Memory B cell (primary cell): ENCODE measurements at regions not wholly inside any gene's neighbourhood (a gene's known extent, or its start where the extent isn't known, plus 50 kb on each side); places are given as distances from the start of the nearest gene placed in this dataset.
"Not testable (repeated sequence)": the region's sequence is repeated elsewhere in the genome, so short reads cannot be mapped to it uniquely, and the experiment has no call there.

Experiments
- ATAC-seq: fragments of 150-1000 bp; cut with Tn5 transposase; 2 replicates; pipeline ENCODE4 v1.10.0; 2021; ENCODE audit warnings: low read depth, mild to moderate bottlenecking, moderate library complexity
- DNase-seq, 2 donors: peaks; one replicate each; pipeline ENCODE4 v3.0.0; 2022; ENCODE audit warnings: low spot score in 2 of 2
- H3K27ac Mint-ChIP-seq: one replicate; pipeline ENCODE4 v1.8.0; 2022; ENCODE audit warnings: mild to moderate bottlenecking, moderate library complexity, mixed read lengths
- H3K27me3 Mint-ChIP-seq: one replicate; pipeline ENCODE4 v1.8.0; 2022; ENCODE audit warnings: mixed read lengths
- H3K36me3 Mint-ChIP-seq: one replicate; pipeline ENCODE4 v1.8.0; 2022; ENCODE audit warnings: mild to moderate bottlenecking, mixed read lengths
- H3K4me1 Mint-ChIP-seq: one replicate; pipeline ENCODE4 v1.8.0; 2022; ENCODE audit warnings: mixed read lengths
- H3K4me3 Mint-ChIP-seq: one replicate; pipeline ENCODE4 v1.8.0; 2022; ENCODE audit warnings: mild to moderate bottlenecking, moderate library complexity, mixed read lengths
- H3K9me3 Mint-ChIP-seq: one replicate; pipeline ENCODE4 v1.8.0; 2022; ENCODE audit warnings: mixed read lengths

DNA sequence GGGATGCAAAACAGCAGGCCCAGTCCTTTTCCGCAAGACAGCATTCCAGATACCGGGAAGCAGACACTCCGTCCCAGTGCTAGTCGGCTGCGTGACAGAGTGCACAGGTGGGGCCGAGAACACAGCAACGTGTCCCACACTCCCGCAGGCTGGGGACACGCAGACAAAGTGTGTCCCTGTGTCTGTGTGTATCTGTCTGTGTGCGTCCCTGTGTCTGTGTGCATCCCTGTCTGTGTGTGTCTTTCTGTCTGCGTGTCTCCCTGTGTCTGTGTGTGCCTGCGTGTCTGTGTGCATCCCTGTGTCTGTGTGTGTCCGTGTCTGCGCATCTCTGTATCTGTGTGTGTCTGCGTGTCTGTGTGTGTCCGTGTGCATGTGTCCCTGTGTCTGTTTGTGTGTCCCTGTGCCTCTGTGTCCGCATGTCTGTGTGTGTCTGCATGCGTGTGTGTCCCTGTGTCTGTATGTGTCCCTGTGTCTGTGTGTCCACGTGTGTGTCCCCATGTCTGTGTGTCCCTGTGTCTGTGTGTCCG is 137.0 kb downstream of the MRPL36 start:
- H3K4me3 Mint-ChIP-seq = no peak overlapping the region
- no peaks in the 10 kb centered on the region for H3K9me3 Mint-ChIP-seq
- DNase-seq (no peak), ATAC-seq (no peak)
- H3K27ac Mint-ChIP-seq = no peak overlapping the region
- peaks cover 2% of the 10 kb centered on the region for H3K36me3 Mint-ChIP-seq
- peaks cover 33% of the 10 kb centered on the region for H3K27me3 Mint-ChIP-seq
- peaks cover 9% of the 10 kb centered on the region for H3K4me1 Mint-ChIP-seq

- Mint-ChIP-seq H3K9me3 (no peaks in the 10 kb centered on the region), H3K4me1 (peaks cover 9% of the 10 kb centered on the region), H3K4me3 (no peak overlapping the region), H3K27ac (no peak overlapping the region), H3K27me3 (peaks cover 33% of the 10 kb centered on the region), H3K36me3 (peaks cover 2% of the 10 kb centered on the region)
- DNase-seq (no peak), ATAC-seq (no peak)
These were observed 137.6 kb downstream of the MRPL36 start for GRCh38 chr5:1661831-1662558.

DNA sequence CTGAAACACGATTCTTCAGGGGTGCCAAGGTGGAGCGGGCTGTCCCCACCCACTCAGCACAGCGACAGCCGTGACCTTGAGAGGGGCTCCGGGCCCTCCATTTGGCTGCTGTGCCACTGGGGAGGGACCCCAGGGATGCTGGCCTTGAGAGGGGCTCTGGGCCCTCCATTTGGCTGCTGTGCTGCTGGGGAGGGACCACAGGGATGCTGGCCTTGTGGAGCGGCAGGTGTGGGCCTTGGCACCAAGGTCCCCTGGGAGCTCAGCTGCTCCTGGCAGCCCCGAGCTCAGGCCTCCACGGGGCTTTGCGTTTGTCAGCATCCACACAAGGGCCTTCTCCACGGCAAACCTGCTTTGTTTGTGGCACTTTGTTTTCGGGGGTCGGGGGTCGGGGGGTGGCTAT is 137.6 kb upstream of the LPCAT1 start:
- Mint-ChIP-seq H3K36me3 (peaks cover 2% of the 10 kb centered on the region), H3K4me1 (peaks cover 5% of the 10 kb centered on the region), H3K27me3 (peaks cover 28% of the 10 kb centered on the region), H3K4me3 (no peak overlapping the region), H3K27ac (no peak overlapping the region), H3K9me3 (no peaks in the 10 kb centered on the region)
- no peak for ATAC-seq
- no peak for DNase-seq

GRCh38 chr5:1660511-1660910 is 136.8 kb upstream of the LPCAT1 start:
- Mint-ChIP-seq H3K27me3 (peaks cover 21% of the 10 kb centered on the region), H3K4me3 (no peak overlapping the region), H3K4me1 (no peaks in the 10 kb centered on the region), H3K36me3 (no peaks in the 10 kb centered on the region), H3K27ac (no peak overlapping the region), H3K9me3 (no peaks in the 10 kb centered on the region)
- ATAC-seq (no peak), DNase-seq (no peak)

GRCh38 chr5:1660001-1660400 is 136.2 kb upstream of the LPCAT1 start:
- Mint-ChIP-seq H3K9me3 (no peaks in the 10 kb centered on the region), H3K36me3 (no peaks in the 10 kb centered on the region), H3K4me1 (no peaks in the 10 kb centered on the region), H3K27ac (no peak overlapping the region), H3K27me3 (peaks cover 16% of the 10 kb centered on the region), H3K4me3 (no peak overlapping the region)
- DNase-seq (no peak), ATAC-seq (no peak)

DNA sequence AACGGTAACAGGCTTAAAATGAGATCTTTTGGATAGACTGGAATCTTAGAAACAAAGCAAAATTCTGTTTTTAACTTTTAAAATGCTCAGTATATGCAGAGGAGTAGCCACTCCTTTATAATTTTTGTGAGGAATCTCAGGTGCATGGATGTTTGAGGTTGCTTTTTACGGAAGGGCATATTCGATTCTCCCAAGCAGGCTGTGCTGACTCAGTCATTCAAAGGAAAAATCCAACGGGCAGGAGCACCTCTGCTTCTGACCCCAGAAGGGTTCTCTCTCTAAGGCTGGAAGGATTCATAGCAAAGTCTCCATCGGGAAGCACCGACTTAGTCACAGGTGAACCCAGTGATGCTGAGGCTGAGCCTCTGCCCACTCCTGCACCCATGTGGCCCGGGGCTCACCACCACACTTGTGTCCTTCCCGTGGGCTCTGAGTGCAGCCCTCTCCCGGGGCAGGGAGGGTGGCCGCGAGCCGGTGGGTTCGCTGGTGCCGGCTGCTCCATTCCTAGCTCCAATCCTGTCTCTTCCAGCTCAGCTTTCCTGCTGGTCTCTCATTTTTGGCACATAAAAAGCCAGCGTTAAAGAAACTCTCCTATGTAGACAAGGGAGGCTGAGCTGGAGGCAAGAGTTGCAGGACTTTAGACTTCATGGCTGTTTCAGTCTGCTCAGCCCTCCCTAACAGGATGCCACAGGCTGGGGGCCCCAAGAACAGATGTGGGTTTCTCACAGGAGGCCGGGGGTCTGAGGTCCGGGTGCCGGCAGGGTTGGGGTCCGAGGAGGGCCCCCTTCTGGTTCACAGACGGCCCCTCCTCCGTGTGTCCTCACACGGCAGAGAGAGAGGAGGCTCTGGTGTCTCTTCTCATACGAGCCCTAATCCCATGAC is 135.6 kb upstream of the LPCAT1 start:
- H3K9me3 Mint-ChIP-seq = no peaks in the 10 kb centered on the region
- no peaks in the 10 kb centered on the region for H3K36me3 Mint-ChIP-seq
- ATAC-seq = no peak
- H3K27ac Mint-ChIP-seq = no peak overlapping the region
- H3K4me3 Mint-ChIP-seq = no peak overlapping the region
- DNase-seq = no peak
- H3K27me3 Mint-ChIP-seq = peaks cover 14% of the 10 kb centered on the region
- H3K4me1 Mint-ChIP-seq = peaks cover 3% of the 10 kb centered on the region

DNA sequence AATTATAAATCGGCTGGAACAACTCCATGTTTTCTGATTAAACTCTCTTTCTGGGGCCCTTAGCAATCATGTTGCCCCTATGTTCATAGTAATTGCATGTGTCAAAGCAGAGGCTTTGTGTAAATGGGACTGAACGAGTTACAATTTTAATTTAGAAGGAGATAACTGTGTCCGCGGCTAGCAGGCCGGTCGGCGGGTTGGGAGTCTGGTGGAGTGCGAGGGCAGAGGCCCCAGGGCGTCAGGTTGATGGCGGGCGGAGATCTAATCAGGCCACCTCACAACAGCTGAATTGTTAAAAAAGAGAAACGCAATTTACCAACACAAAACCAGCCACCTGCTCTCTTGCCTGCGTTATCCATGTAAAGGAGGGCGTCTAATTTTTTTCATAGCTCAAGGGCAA is 134.9 kb upstream of the LPCAT1 start:
- no peaks in the 10 kb centered on the region for H3K36me3 Mint-ChIP-seq
- no peak overlapping the region for H3K4me3 Mint-ChIP-seq
- no peak overlapping the region for H3K27ac Mint-ChIP-seq
- DNase-seq = no peak
- ATAC-seq = no peak
- H3K9me3 Mint-ChIP-seq = no peaks in the 10 kb centered on the region
- peaks cover 14% of the 10 kb centered on the region for H3K27me3 Mint-ChIP-seq
- H3K4me1 Mint-ChIP-seq = peaks cover 3% of the 10 kb centered on the region

GRCh38 chr5:1657161-1657741 is 133.5 kb upstream of the LPCAT1 start:
- Mint-ChIP-seq H3K4me3 (no peak overlapping the region), H3K27me3 (peaks cover 9% of the 10 kb centered on the region), H3K4me1 (peaks cover 11% of the 10 kb centered on the region), H3K36me3 (no peaks in the 10 kb centered on the region), H3K9me3 (no peaks in the 10 kb centered on the region), H3K27ac (no peak overlapping the region)
- ATAC-seq = no peak
- DNase-seq = no peak

DNA sequence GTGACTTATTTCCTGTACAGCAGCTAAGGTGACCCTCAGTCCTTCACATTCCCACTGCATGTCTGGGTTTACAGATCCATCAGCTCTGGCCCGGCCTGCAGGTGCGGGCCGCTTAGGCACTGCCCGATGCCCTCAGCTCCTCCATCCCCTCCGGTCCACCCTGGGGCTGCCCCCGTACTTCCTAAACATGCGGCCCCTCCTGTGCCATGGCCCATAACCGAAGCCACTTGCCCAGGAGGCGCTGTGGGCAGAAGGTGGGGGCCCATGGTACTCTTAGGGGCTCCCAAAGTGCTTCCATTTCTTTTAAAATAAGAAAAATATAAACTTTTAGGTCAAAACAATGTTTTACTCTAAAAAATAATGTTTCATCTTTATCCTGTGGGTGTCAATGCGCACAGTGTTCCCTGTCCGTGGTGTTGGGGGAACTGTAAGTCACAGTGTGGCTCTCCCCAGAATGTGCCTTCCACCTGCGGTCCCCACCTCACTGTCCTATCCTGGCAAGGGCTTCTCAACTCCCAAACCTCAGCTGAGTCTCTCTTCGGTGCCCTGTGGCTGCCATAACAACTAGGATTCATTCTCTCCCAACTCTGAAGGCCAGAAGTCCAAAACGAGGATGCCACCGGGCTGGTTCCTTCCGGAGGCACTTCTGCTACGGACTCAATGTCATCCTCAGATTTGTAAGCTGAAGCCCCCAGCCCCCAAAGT is 132.7 kb upstream of the LPCAT1 start:
- DNase-seq = peak in 1 of 2 donors; percentile 9
- no peak overlapping the region for H3K27ac Mint-ChIP-seq
- peaks cover 14% of the 10 kb centered on the region for H3K4me1 Mint-ChIP-seq
- no peak for ATAC-seq
- no peaks in the 10 kb centered on the region for H3K9me3 Mint-ChIP-seq
- H3K4me3 Mint-ChIP-seq = no peak overlapping the region
- H3K36me3 Mint-ChIP-seq = no peaks in the 10 kb centered on the region
- peaks cover 11% of the 10 kb centered on the region for H3K27me3 Mint-ChIP-seq

DNA sequence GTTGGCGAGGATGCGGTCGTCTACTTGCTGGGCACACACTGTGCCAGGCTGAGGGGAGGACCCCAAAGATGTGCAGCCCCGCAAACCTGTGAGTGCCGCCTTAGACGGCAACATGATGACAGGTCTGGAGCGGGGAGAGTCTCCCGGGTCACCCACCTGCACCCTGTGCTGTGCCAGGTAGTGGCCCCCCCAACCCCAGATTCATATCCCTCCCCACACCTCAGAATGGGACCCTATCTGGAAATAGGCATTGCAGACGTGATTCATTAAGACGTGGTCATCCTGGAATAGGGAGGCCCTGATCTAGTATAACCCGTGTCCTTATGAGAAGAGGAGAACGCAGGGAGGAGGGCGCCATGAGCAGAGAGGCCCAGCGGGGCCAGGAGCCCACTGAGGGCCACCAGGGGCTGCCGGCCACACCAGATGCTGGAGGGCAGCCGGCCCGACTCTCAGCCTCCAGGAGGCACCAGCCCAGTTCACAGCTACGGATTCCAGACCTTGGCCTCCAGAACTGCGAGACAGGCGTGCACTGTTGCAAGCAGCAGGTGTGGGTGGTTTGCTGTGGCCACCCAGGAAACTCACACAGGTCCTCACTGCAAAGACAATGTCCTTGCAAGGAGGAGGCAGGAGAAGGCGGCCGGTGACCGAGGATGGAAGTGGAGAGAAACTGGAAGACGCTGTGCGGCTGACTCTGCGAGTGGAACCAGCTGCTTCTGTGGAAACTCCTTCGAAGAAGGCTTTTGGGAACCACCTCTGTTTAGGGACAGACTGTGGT is 131.9 kb upstream of the LPCAT1 start:
- Mint-ChIP-seq H3K9me3 (no peaks in the 10 kb centered on the region), H3K27me3 (peaks cover 13% of the 10 kb centered on the region), H3K36me3 (no peaks in the 10 kb centered on the region), H3K4me3 (no peak overlapping the region), H3K4me1 (peaks cover 16% of the 10 kb centered on the region), H3K27ac (no peak overlapping the region)
- no peak for ATAC-seq
- DNase-seq = peak in 1 of 2 donors; percentile 14

- Mint-ChIP-seq H3K4me3 (no peak overlapping the region), H3K27ac (peak overlapping the region; percentile 36)
These were observed 131.2 kb upstream of the LPCAT1 start for GRCh38 chr5:1654786-1655495.

GRCh38 chr5:1653698-1654651 is 130.2 kb upstream of the LPCAT1 start:
- Mint-ChIP-seq H3K27me3 (peaks cover 19% of the 10 kb centered on the region), H3K4me3 (peak overlapping the region; percentile 74), H3K4me1 (peaks cover 20% of the 10 kb centered on the region), H3K27ac (peak overlapping the region; percentile 36)
- DNase-seq (peak; percentile 44 to 52), ATAC-seq (peak; percentile 75)
- H3K9me3 Mint-ChIP-seq, H3K36me3 Mint-ChIP-seq: not testable (repeated sequence)

More at GRCh38 chr5:1654786-1655495, 131.2 kb upstream of the LPCAT1 start:
- ATAC-seq = no peak
- no peak for DNase-seq
- Mint-ChIP-seq H3K36me3 (no peaks in the 10 kb centered on the region), H3K27me3 (peaks cover 16% of the 10 kb centered on the region), H3K4me1 (peaks cover 16% of the 10 kb centered on the region), H3K9me3 (no peaks in the 10 kb centered on the region)
